ENCODE measurements at regions not wholly inside any gene's neighbourhood (a gene's known extent, or its start where the extent isn't known, plus 50 kb on each side); places are given as distances from the start of the nearest gene placed in this dataset.

DNA sequence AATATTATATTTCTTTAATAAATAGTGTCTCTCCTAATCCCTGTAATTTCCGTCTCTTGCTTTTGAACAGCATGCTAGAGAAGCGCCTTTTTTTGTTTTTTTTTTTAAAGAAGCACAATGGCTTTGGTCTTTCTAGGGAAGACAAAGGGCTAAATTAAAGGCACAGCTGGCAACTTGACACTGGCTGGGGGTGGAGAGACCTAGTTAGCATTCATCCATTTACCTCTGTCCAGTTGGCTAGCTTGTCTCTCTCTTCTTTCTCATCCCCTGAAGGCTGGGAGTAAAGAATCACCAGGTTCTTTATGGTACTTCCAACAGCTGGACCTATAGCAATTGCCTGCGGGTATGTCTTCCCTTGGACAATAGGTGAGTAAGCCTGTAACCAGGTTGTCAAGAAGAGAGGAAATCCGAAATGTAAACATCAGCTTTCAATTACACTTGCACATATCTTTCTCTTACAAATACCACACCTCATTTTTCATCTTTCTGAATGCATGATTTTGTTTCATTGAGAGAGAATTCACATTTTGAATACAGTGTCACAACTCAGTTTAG is 178.4 kb upstream of the GPR101 start:
- TF ChIP-seq, protein P1, sequence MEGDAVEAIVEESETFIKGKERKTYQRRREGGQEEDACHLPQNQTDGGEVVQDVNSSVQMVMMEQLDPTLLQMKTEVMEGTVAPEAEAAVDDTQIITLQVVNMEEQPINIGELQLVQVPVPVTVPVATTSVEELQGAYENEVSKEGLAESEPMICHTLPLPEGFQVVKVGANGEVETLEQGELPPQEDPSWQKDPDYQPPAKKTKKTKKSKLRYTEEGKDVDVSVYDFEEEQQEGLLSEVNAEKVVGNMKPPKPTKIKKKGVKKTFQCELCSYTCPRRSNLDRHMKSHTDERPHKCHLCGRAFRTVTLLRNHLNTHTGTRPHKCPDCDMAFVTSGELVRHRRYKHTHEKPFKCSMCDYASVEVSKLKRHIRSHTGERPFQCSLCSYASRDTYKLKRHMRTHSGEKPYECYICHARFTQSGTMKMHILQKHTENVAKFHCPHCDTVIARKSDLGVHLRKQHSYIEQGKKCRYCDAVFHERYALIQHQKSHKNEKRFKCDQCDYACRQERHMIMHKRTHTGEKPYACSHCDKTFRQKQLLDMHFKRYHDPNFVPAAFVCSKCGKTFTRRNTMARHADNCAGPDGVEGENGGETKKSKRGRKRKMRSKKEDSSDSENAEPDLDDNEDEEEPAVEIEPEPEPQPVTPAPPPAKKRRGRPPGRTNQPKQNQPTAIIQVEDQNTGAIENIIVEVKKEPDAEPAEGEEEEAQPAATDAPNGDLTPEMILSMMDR (IDR thresholded peaks at IDR 0.05), result no peak
- TF ChIP-seq POLR2A (IDR thresholded peaks at IDR 0.05), result no peak
